HepG2 (cell line): ENCODE measurements at regions not wholly inside any gene's neighbourhood (a gene's known extent, or its start where the extent isn't known, plus 50 kb on each side); places are given as distances from the start of the nearest gene placed in this dataset.

Source experiments
- ATRX ChIP-seq: sonication (generic); formaldehyde crosslinking; IDR thresholded peaks from 2 replicates; pipeline ENCODE4 v1.4.0; 2020; ENCODE audit warnings: missing genetic modification reagents, borderline replicate concordance
- DDIT3 ChIP-seq: sonication (generic); formaldehyde crosslinking; IDR thresholded peaks from 2 replicates; pipeline ENCODE4 v1.4.0; 2020; ENCODE audit warnings: mild to moderate bottlenecking, missing genetic modification reagents
- HNRNPH1 ChIP-seq: fragments of 200-400 bp; formaldehyde crosslinking; optimal IDR thresholded peaks from 2 replicates; pipeline ENCODE3; 2017; ENCODE audit warnings: mild to moderate bottlenecking, low read depth, low read length
- PBX2 ChIP-seq: IDR thresholded peaks from 2 replicates; pipeline ENCODE4 v1.6.1; 2016; ENCODE audit warnings: control low read depth
- PREB ChIP-seq: sonication (generic); formaldehyde crosslinking; IDR thresholded peaks from 2 replicates; pipeline ENCODE4 v1.4.0; 2020; ENCODE audit warnings: missing genetic modification reagents
- REPIN1 ChIP-seq: sonication (generic); formaldehyde crosslinking; IDR thresholded peaks from 2 replicates; pipeline ENCODE4 v1.8.0; 2022; ENCODE audit warnings: missing genetic modification reagents, low read depth, mild to moderate bottlenecking, borderline replicate concordance
- RERE ChIP-seq: IDR thresholded peaks from 2 replicates; pipeline ENCODE4 v1.6.1; 2016; ENCODE audit warnings: low read depth, missing genetic modification reagents, missing compliant biosample characterization
- STAT6 ChIP-seq: sonication (generic); formaldehyde crosslinking; IDR thresholded peaks from 2 replicates; pipeline ENCODE4 v1.4.0; 2020; ENCODE audit warnings: missing genetic modification reagents, mild to moderate bottlenecking, borderline replicate concordance
- ZNF609 ChIP-seq: sonication (generic); formaldehyde crosslinking; IDR thresholded peaks from 2 replicates; pipeline ENCODE4 v1.4.0; 2020; ENCODE audit warnings: mild to moderate bottlenecking, missing genetic modification reagents, borderline replicate concordance

GRCh38 chr2:51899643-51900042, 867.7 kb upstream of the NRXN1 start (continued):
- TF ChIP-seq PBX2: no peak
- no peak for TF ChIP-seq STAT6
- no peak for TF ChIP-seq REPIN1
- no peak for TF ChIP-seq DDIT3 (CRISPR knock-in tag)
- no peak for TF ChIP-seq ATRX (CRISPR knock-in tag)
- TF ChIP-seq PREB (CRISPR knock-in tag): no peak
- TF ChIP-seq HNRNPH1: no peak
- TF ChIP-seq RERE (CRISPR knock-in tag): no peak
- no peak for TF ChIP-seq ZNF609 (CRISPR knock-in tag)
